ENCODE measurements at regions not wholly inside any gene's neighbourhood (a gene's known extent, or its start where the extent isn't known, plus 50 kb on each side); places are given as distances from the start of the nearest gene placed in this dataset.

GRCh38 chr13:55361141-55361540 lies 1779.6 kb upstream of the PRR20A start:
- no peak for TF ChIP-seq CTCF (conservative IDR thresholded peaks at IDR 0.05; ENCODE audit: low read length)
- no peak for TF ChIP-seq EZH2phosphoT487 (IDR thresholded peaks at IDR 0.05; ENCODE audit: borderline replicate concordance, low read depth, low read length)
